Spleen (tissue), 11 donors: ENCODE measurements at regions not wholly inside any gene's neighbourhood (a gene's known extent, or its start where the extent isn't known, plus 50 kb on each side); places are given as distances from the start of the nearest gene placed in this dataset.

Experiments
- DNase-seq: peaks from one replicate; pipeline ENCODE4 v3.0.0-alpha.2; 2020
- H3K27ac ChIP-seq, 8 donors: fragments of 200-600 bp; sonication (generic) in 7 of 8; 1 replicate in 4 of 8; 2 replicates in 4 of 8; pipeline versions ENCODE4 v1.5.0 to v1.8.0; 2016 to 2021; ENCODE audit warnings: inconsistent platforms in 4 of 8, mild to moderate bottlenecking in 4 of 8, moderate library complexity in 1 of 8
- H3K27me3 ChIP-seq, 7 donors: fragments of 200-600 bp; sonication (generic) in 6 of 7; replicated peaks in 1 of 7; 1 replicate in 4 of 7; 2 replicates in 3 of 7; pipeline versions ENCODE4 v1.5.0 to v1.8.0; 2016 to 2021; ENCODE audit warnings: inconsistent platforms in 3 of 7, mild to moderate bottlenecking in 1 of 7
- H3K36me3 ChIP-seq, 6 donors: fragments of 200-600 bp; sonication (generic) in 5 of 6; 1 replicate in 4 of 6; 2 replicates in 2 of 6; pipeline versions ENCODE4 v1.5.0 to v1.8.0; 2016 to 2021; ENCODE audit warnings: inconsistent platforms in 2 of 6
- H3K4me1 ChIP-seq, 6 donors: fragments of 200-600 bp; sonication (generic) in 5 of 6; 1 replicate in 3 of 6; 2 replicates in 3 of 6; pipeline versions ENCODE4 v1.5.0 to v1.8.0; 2016 to 2021; ENCODE audit warnings: inconsistent platforms in 3 of 6
- H3K4me3 ChIP-seq, 8 donors: fragments of 200-600 bp; sonication (generic) in 7 of 8; 1 replicate in 4 of 8; 2 replicates in 4 of 8; pipeline versions ENCODE4 v1.5.0 to v1.8.0; 2016 to 2021; ENCODE audit warnings: inconsistent platforms in 4 of 8, mild to moderate bottlenecking in 4 of 8, moderate library complexity in 2 of 8
- H3K9me3 ChIP-seq, 8 donors: fragments of 200-600 bp; sonication (generic) in 7 of 8; 1 replicate in 4 of 8; 2 replicates in 4 of 8; pipeline versions ENCODE4 v1.5.0 to v1.8.0; 2016 to 2021; ENCODE audit warnings: inconsistent platforms in 4 of 8
- POLR2A ChIP-seq, 3 donors: fragments of 450-650 bp; IDR thresholded peaks; one replicate each; pipeline ENCODE4 v1.5.1; 2017; ENCODE audit warnings: antibody characterized with exemption in 3 of 3, mild to moderate bottlenecking in 1 of 3
- POLR2AphosphoS5 ChIP-seq, 3 donors: sonication (generic); formaldehyde crosslinking; IDR thresholded peaks; one replicate each; pipeline ENCODE4 v1.5.1; 2017; ENCODE audit warnings: antibody characterized with exemption in 3 of 3
- WGBS, 5 donors: extraction: QIAGEN DNeasy Blood & Tissue Kit in 3 of 5; methylation state at CpG; one replicate each; pipeline versions ENCODE4 v1.1.5 to v1.1.7; 2013 to 2018; 5-methylcytosine and 5-hydroxymethylcytosine counted together
- intact Hi-C: fragments of 100-400 bp; cut with DNase I; formaldehyde crosslinking; loops from one replicate; pipeline ENCODE4 v1.15.0; 2023; ENCODE audit warnings: low total_unique reads
- TF ChIP-seq, protein P1 (sequence below), 11 experiments: fragments of 200-600 bp in 7 of 11; fragments of 450-650 bp in 4 of 11; sonication (generic) in 4 of 11; IDR thresholded peaks in 8 of 11; conservative IDR thresholded peaks in 3 of 11; 1 replicate in 7 of 11; 2 replicates in 4 of 11; pipeline versions ENCODE4 v1.4.0 to v1.8.0; 2016 to 2021; ENCODE audit warnings: antibody characterized with exemption in 11 of 11, inconsistent platforms in 4 of 11, mild to moderate bottlenecking in 1 of 11
- donor health status: healthy with polysubstance abuse.
- donor health status: DM: no; HTN: no; CAD: no; lungs with moderate emphysema.
- donor health status: DM: no; HTN: no; CAD: no.
- donor health status: Bipolar disorder and iron deficiency.
- donor health status: healthy.
- donor health status: DM: no; HTN: no; CAD: no.
- donor health status: DM: yes; HTN: yes; CAD: no.

GRCh38 chr12:25337916-25338315 lies 87.2 kb upstream of the KRAS start:
- no peaks in the 10 kb centered on the region for H3K27me3 ChIP-seq
- peaks cover 0 to 15% (median 4%) of the 10 kb centered on the region in 8 donors for H3K9me3 ChIP-seq
- peaks cover 0 to 8% (median 2%) of the 10 kb centered on the region in 6 donors for H3K4me1 ChIP-seq
- H3K4me3 ChIP-seq: no peak overlapping the region
- WGBS, 5 donors: 86 to 94% (median 92%) methylated on average over 3 of the region's 3 CpGs
- TF ChIP-seq POLR2AphosphoS5 (IDR thresholded peaks at IDR 0.05): no peak
- TF ChIP-seq POLR2A (IDR thresholded peaks at IDR 0.05): no peak
- TF ChIP-seq, protein P1, sequence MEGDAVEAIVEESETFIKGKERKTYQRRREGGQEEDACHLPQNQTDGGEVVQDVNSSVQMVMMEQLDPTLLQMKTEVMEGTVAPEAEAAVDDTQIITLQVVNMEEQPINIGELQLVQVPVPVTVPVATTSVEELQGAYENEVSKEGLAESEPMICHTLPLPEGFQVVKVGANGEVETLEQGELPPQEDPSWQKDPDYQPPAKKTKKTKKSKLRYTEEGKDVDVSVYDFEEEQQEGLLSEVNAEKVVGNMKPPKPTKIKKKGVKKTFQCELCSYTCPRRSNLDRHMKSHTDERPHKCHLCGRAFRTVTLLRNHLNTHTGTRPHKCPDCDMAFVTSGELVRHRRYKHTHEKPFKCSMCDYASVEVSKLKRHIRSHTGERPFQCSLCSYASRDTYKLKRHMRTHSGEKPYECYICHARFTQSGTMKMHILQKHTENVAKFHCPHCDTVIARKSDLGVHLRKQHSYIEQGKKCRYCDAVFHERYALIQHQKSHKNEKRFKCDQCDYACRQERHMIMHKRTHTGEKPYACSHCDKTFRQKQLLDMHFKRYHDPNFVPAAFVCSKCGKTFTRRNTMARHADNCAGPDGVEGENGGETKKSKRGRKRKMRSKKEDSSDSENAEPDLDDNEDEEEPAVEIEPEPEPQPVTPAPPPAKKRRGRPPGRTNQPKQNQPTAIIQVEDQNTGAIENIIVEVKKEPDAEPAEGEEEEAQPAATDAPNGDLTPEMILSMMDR (IDR thresholded peaks at IDR 0.05 in 8 of 11, conservative IDR thresholded peaks at IDR 0.05 in 3 of 11): no peak
- H3K27ac ChIP-seq: no peak overlapping the region
- intact Hi-C loops: no loop called here
- no peak for DNase-seq
- H3K36me3 ChIP-seq: no peaks in the 10 kb centered on the region

GRCh38 chr12:25332143-25332542 lies 81.4 kb upstream of the KRAS start:
- 65 to 82% (median 72%) methylated on average over 3 of the region's 3 CpGs for WGBS, 5 donors
- TF ChIP-seq, protein P1 (IDR thresholded peaks at IDR 0.05 in 8 of 11, conservative IDR thresholded peaks at IDR 0.05 in 3 of 11): no peak
- TF ChIP-seq POLR2A (IDR thresholded peaks at IDR 0.05): no peak
- TF ChIP-seq POLR2AphosphoS5 (IDR thresholded peaks at IDR 0.05): no peak
- intact Hi-C loops: no loop called here

DNA sequence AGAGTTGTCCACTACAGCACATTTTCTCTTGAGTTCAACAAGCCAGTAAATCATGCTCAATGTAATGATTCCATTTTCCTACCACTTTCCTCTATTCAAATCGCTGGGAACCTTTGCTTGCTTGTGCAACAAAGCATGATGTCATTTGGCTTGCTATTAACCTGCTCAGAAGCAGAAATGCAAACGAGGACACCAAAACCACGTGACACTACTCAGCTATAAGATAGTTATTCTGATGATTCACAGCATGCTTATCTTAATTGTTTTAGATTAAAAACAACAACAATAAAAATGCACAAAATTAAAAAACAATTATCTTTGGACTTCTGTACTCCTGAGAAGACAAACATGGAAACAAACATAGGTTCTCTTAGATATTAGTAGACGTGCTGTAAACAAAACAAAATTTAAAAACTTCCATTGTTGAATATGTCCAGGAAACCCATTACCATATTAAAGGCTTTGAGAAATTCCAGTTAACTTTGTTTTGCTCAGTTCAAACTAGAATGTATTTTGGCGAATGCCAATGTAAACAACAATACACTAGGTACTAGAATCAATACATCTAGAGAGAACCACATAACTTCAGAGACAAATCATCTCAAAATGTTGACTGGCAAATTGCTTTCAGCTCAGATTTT lies 77.5 kb upstream of the KRAS start:
- H3K36me3 ChIP-seq: no peaks in the 10 kb centered on the region
- no peak for TF ChIP-seq POLR2A (IDR thresholded peaks at IDR 0.05)
- TF ChIP-seq, protein P1 (IDR thresholded peaks at IDR 0.05 in 8 of 11, conservative IDR thresholded peaks at IDR 0.05 in 3 of 11): no peak
- no peak for TF ChIP-seq POLR2AphosphoS5 (IDR thresholded peaks at IDR 0.05)
- intact Hi-C loops: no loop called here

More at GRCh38 chr12:25332143-25332542, 81.4 kb upstream of the KRAS start:
- Histone ChIP-seq H3K27ac (no peak overlapping the region), H3K36me3 (no peaks in the 10 kb centered on the region), H3K4me1 (peaks cover 0 to 8% (median 2%) of the 10 kb centered on the region in 6 donors), H3K9me3 (no peaks in the 10 kb centered on the region), H3K4me3 (no peak overlapping the region), H3K27me3 (no peaks in the 10 kb centered on the region)
- DNase-seq: no peak

DNA sequence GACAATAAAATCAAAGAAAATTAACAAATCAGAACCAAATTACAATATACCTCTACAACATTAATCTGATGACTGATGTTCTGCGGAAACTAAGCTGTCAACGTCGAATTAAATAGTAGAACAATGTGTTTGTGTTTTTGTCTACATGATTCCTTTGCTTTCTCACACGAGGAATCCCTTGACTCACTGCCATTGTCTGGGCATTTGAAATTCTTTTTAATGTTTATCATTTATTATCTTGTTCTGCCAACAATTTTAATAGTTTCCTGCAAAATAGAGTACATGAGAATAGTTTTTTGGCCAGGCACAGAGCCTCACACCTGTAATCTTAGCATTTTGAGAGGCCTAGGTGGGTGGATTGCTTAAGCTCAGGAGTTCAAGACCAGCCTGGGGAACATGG lies 76.6 kb upstream of the KRAS start:
- Histone ChIP-seq H3K27me3 (no peaks in the 10 kb centered on the region), H3K9me3 (no peaks in the 10 kb centered on the region), H3K27ac (no peak overlapping the region), H3K4me1 (peaks cover 6 to 32% (median 14%) of the 10 kb centered on the region in 6 donors), H3K36me3 (no peaks in the 10 kb centered on the region), H3K4me3 (no peak overlapping the region)
- WGBS, 5 donors: 69 to 72% (median 70%) methylated on average over 4 of the region's 4 CpGs
- no peak for DNase-seq
- intact Hi-C loops: no loop called here
- TF ChIP-seq POLR2A (IDR thresholded peaks at IDR 0.05) (no peak), POLR2AphosphoS5 (IDR thresholded peaks at IDR 0.05) (no peak)
- TF ChIP-seq, protein P1 (IDR thresholded peaks at IDR 0.05 in 8 of 11, conservative IDR thresholded peaks at IDR 0.05 in 3 of 11): no peak

More for the DNA sequence above, 77.5 kb upstream of the KRAS start:
- no peaks in the 10 kb centered on the region for H3K27me3 ChIP-seq
- WGBS, 5 donors: 59 to 73% (median 62%) methylated on average over 5 of the region's 5 CpGs
- peaks cover 4 to 23% (median 9%) of the 10 kb centered on the region in 6 donors for H3K4me1 ChIP-seq
- no peaks in the 10 kb centered on the region for H3K9me3 ChIP-seq
- no peak overlapping the region for H3K27ac ChIP-seq
- no peak for DNase-seq
- no peak overlapping the region for H3K4me3 ChIP-seq
